ENCODE measurements at regions not wholly inside any gene's neighbourhood (a gene's known extent, or its start where the extent isn't known, plus 50 kb on each side); places are given as distances from the start of the nearest gene placed in this dataset.

- DNase-seq (ENCODE audit: extremely low spot score): no peak
- Histone ChIP-seq H3K36me3 (no peaks in the 10 kb centered on the region), H3K27ac (replicated peaks in 1 of 4) (no peak overlapping the region), H3K4me1 (no peaks in the 10 kb centered on the region), H3K9me3 (peaks cover 0 to 7% (median 0%) of the 10 kb centered on the region in 4 donors), H3K27me3 (no peaks in the 10 kb centered on the region), H3K4me3 (no peak overlapping the region)
- WGBS: 88% methylated on average over 3 of the region's 3 CpGs
- TF ChIP-seq CTCF (IDR thresholded peaks at IDR 0.05) (no peak), POLR2AphosphoS5 (IDR thresholded peaks at IDR 0.05) (no peak), EP300 (IDR thresholded peaks at IDR 0.05) (no peak), POLR2A (IDR thresholded peaks at IDR 0.05; ENCODE audit: low read depth) (no peak)
- intact Hi-C loops (cut with DNase I): no loop called here
Measured at GRCh38 chr12:25816637-25817036, 141.8 kb upstream of the RASSF8 start.

- no peak for TF ChIP-seq CTCF (IDR thresholded peaks at IDR 0.05)
- no peak for TF ChIP-seq EP300 (IDR thresholded peaks at IDR 0.05)
- no peak for TF ChIP-seq POLR2AphosphoS5 (IDR thresholded peaks at IDR 0.05)
- TF ChIP-seq POLR2A (IDR thresholded peaks at IDR 0.05; ENCODE audit: low read depth): no peak
- Histone ChIP-seq H3K36me3 (no peaks in the 10 kb centered on the region), H3K9me3 (peaks cover 0 to 7% (median 0%) of the 10 kb centered on the region in 4 donors), H3K27ac (replicated peaks in 1 of 4) (no peak overlapping the region), H3K27me3 (no peaks in the 10 kb centered on the region), H3K4me3 (no peak overlapping the region), H3K4me1 (no peaks in the 10 kb centered on the region)
- DNase-seq (ENCODE audit: extremely low spot score): no peak
- intact Hi-C loops (cut with DNase I): no loop called here
- 87% methylated on average over 2 of the region's 2 CpGs for WGBS
Measured at GRCh38 chr12:25817166-25817565, 141.3 kb upstream of the RASSF8 start.

GRCh38 chr12:25818596-25819390 lies 139.7 kb upstream of the RASSF8 start:
- no peaks in the 10 kb centered on the region for H3K27me3 ChIP-seq
- DNase-seq (ENCODE audit: extremely low spot score): no peak
- intact Hi-C loops (cut with DNase I): no loop called here
- peaks cover 0 to 7% (median 0%) of the 10 kb centered on the region in 4 donors for H3K9me3 ChIP-seq
- H3K4me3 ChIP-seq: no peak overlapping the region
- no peaks in the 10 kb centered on the region for H3K36me3 ChIP-seq
- no peak overlapping the region for H3K27ac ChIP-seq (replicated peaks in 1 of 4)
- no peaks in the 10 kb centered on the region for H3K4me1 ChIP-seq
- no peak for TF ChIP-seq POLR2A (IDR thresholded peaks at IDR 0.05; ENCODE audit: low read depth)
- no peak for TF ChIP-seq EP300 (IDR thresholded peaks at IDR 0.05)
- TF ChIP-seq POLR2AphosphoS5 (IDR thresholded peaks at IDR 0.05): no peak
- TF ChIP-seq CTCF (IDR thresholded peaks at IDR 0.05): no peak

GRCh38 chr12:25819691-25820090 lies 138.8 kb upstream of the RASSF8 start:
- no peak overlapping the region for H3K27ac ChIP-seq (replicated peaks in 1 of 4)
- H3K9me3 ChIP-seq: peaks cover 0 to 7% (median 0%) of the 10 kb centered on the region in 4 donors
- no peak overlapping the region for H3K4me3 ChIP-seq
- H3K36me3 ChIP-seq: no peaks in the 10 kb centered on the region
- no peaks in the 10 kb centered on the region for H3K27me3 ChIP-seq
- no peak for TF ChIP-seq CTCF (IDR thresholded peaks at IDR 0.05)
- TF ChIP-seq POLR2A (IDR thresholded peaks at IDR 0.05; ENCODE audit: low read depth): no peak
- no peak for TF ChIP-seq POLR2AphosphoS5 (IDR thresholded peaks at IDR 0.05)
- no peak for TF ChIP-seq EP300 (IDR thresholded peaks at IDR 0.05)
- DNase-seq (ENCODE audit: extremely low spot score): no peak
- intact Hi-C loops (cut with DNase I): loop anchor here (10.0 kb wide), 1 partner anchor 235 kb away; no protein-coding TSS in a partner anchor
- H3K4me1 ChIP-seq: peaks cover 0 to 6% (median 2%) of the 10 kb centered on the region in 4 donors
- WGBS: 77% methylated on average over 11 of the region's 11 CpGs

Data from esophagus muscularis mucosa (tissue), 4 donors.